RPMI7951 (cell line): ENCODE measurements at regions not wholly inside any gene's neighbourhood (a gene's known extent, or its start where the extent isn't known, plus 50 kb on each side); places are given as distances from the start of the nearest gene placed in this dataset.

Experiments
- DNase-seq: peaks from one replicate; pipeline ENCODE4 v3.0.0-alpha.2; 2012; ENCODE audit warnings: low read depth

GRCh38 chr5:17893026-17893635 is 258.9 kb downstream of the TAF11L14 start:
- DNase-seq = no peak

GRCh38 chr5:17895288-17896033 is 261.2 kb downstream of the TAF11L14 start:
- no peak for DNase-seq

GRCh38 chr5:17896605-17897004 is 262.3 kb downstream of the TAF11L14 start:
- DNase-seq = no peak

GRCh38 chr5:17897776-17898175 is 263.5 kb downstream of the TAF11L14 start:
- no peak for DNase-seq

- DNase-seq = no peak
Measured at GRCh38 chr5:17898766-17899165, 264.5 kb downstream of the TAF11L14 start.

GRCh38 chr5:17907094-17907493 is 272.8 kb downstream of the TAF11L14 start:
- no peak for DNase-seq

GRCh38 chr5:17910318-17910717 is 276.1 kb downstream of the TAF11L14 start:
- DNase-seq = no peak

- DNase-seq = no peak
Measured at GRCh38 chr5:17912794-17913193, 278.5 kb downstream of the TAF11L14 start.

- no peak for DNase-seq
Measured at GRCh38 chr5:17916446-17916845, 282.2 kb downstream of the TAF11L14 start.

- no peak for DNase-seq
Measured at GRCh38 chr5:17917465-17917864, 283.2 kb downstream of the TAF11L14 start.

- no peak for DNase-seq
Measured at GRCh38 chr5:17918373-17919104, 284.3 kb downstream of the TAF11L14 start.

- no peak for DNase-seq
Measured at GRCh38 chr5:17925276-17925675, 291.0 kb downstream of the TAF11L14 start.

GRCh38 chr5:17928581-17928981 is 294.3 kb downstream of the TAF11L14 start:
- DNase-seq = no peak

- no peak for DNase-seq
Measured at GRCh38 chr5:17929171-17929570, 294.9 kb downstream of the TAF11L14 start.

GRCh38 chr5:17930346-17930745 is 296.1 kb downstream of the TAF11L14 start:
- DNase-seq = no peak

- no peak for DNase-seq
Measured at GRCh38 chr5:17944046-17944445, 309.8 kb downstream of the TAF11L14 start.

- no peak for DNase-seq
Measured at GRCh38 chr5:17947029-17947428, 312.8 kb downstream of the TAF11L14 start.

- no peak for DNase-seq
Measured at GRCh38 chr5:17951392-17952169, 317.3 kb downstream of the TAF11L14 start.

- DNase-seq = no peak
Measured at GRCh38 chr5:17952231-17952630, 318.0 kb downstream of the TAF11L14 start.

GRCh38 chr5:17964067-17964466 is 329.8 kb downstream of the TAF11L14 start:
- no peak for DNase-seq

GRCh38 chr5:17966640-17967402 is 332.6 kb downstream of the TAF11L14 start:
- DNase-seq = no peak
